ENCODE measurements at regions not wholly inside any gene's neighbourhood (a gene's known extent, or its start where the extent isn't known, plus 50 kb on each side); places are given as distances from the start of the nearest gene placed in this dataset.

- intact Hi-C loops (cut with DNase I), result no loop called here
- Histone ChIP-seq H3K36me3 (no peaks in the 10 kb centered on the region), H3K27ac (no peak overlapping the region), H3K27me3 (no peaks in the 10 kb centered on the region), H3K9me3 (no peaks in the 10 kb centered on the region), H3K4me1 (no peaks in the 10 kb centered on the region), H3K4me3 (replicated peaks in 1 of 3) (no peak overlapping the region)
- TF ChIP-seq CTCF (IDR thresholded peaks at IDR 0.05) (no peak), POLR2A (IDR thresholded peaks at IDR 0.05) (no peak)
- no peak for DNase-seq
- 54 to 61% methylated on average over 1 of the region's 1 CpG for WGBS, 2 donors
These were observed 153.9 kb upstream of the THSD7B start for GRCh38 chr2:136611451-136611850.

GRCh38 chr2:136582628-136583205 is 182.6 kb upstream of the THSD7B start:
- no peak for TF ChIP-seq CTCF (IDR thresholded peaks at IDR 0.05)
- TF ChIP-seq POLR2A (IDR thresholded peaks at IDR 0.05), result no peak
- Histone ChIP-seq H3K27me3 (no peaks in the 10 kb centered on the region), H3K9me3 (no peaks in the 10 kb centered on the region), H3K36me3 (no peaks in the 10 kb centered on the region), H3K4me1 (no peaks in the 10 kb centered on the region), H3K4me3 (replicated peaks in 1 of 3) (no peak overlapping the region), H3K27ac (no peak overlapping the region)
- DNase-seq, result peak; percentile 2 to 5
- intact Hi-C loops (cut with DNase I), result no loop called here
- 9 to 12% methylated on average over 4 of the region's 4 CpGs for WGBS, 2 donors

GRCh38 chr2:136572335-136572734 is 193.0 kb upstream of the THSD7B start:
- TF ChIP-seq CTCF (IDR thresholded peaks at IDR 0.05), result no peak
- TF ChIP-seq POLR2A (IDR thresholded peaks at IDR 0.05), result no peak
- Histone ChIP-seq H3K4me1 (no peaks in the 10 kb centered on the region), H3K27me3 (no peaks in the 10 kb centered on the region), H3K9me3 (no peaks in the 10 kb centered on the region), H3K36me3 (no peaks in the 10 kb centered on the region), H3K27ac (no peak overlapping the region), H3K4me3 (replicated peaks in 1 of 3) (no peak overlapping the region)
- no peak for DNase-seq
- WGBS, 2 donors, result 51 to 69% methylated on average over 2 of the region's 2 CpGs
- intact Hi-C loops (cut with DNase I), result no loop called here

GRCh38 chr2:136557203-136557602 is 208.1 kb upstream of the THSD7B start:
- no peaks in the 10 kb centered on the region for H3K27me3 ChIP-seq
- TF ChIP-seq CTCF (IDR thresholded peaks at IDR 0.05) (no peak), POLR2A (IDR thresholded peaks at IDR 0.05) (no peak)
- no peak for DNase-seq
- no peaks in the 10 kb centered on the region for H3K36me3 ChIP-seq
- no peak overlapping the region for H3K4me3 ChIP-seq (replicated peaks in 1 of 3)
- no peak overlapping the region for H3K27ac ChIP-seq
- intact Hi-C loops (cut with DNase I), result no loop called here
- no peaks in the 10 kb centered on the region for H3K9me3 ChIP-seq
- H3K4me1 ChIP-seq, result peaks cover 0 to 5% of the 10 kb centered on the region in 2 donors
- WGBS, 2 donors, result 84 to 93% methylated on average over 1 of the region's 1 CpG

- intact Hi-C loops (cut with DNase I), result no loop called here
- Histone ChIP-seq H3K9me3 (no peaks in the 10 kb centered on the region), H3K27me3 (no peaks in the 10 kb centered on the region), H3K27ac (no peak overlapping the region), H3K4me3 (replicated peaks in 1 of 3) (no peak overlapping the region), H3K36me3 (no peaks in the 10 kb centered on the region), H3K4me1 (no peaks in the 10 kb centered on the region)
- WGBS, 2 donors, result 54 to 60% methylated on average over 1 of the region's 1 CpG
- no peak for DNase-seq
- TF ChIP-seq CTCF (IDR thresholded peaks at IDR 0.05) (no peak), POLR2A (IDR thresholded peaks at IDR 0.05) (no peak)
These were observed 215.2 kb upstream of the THSD7B start for GRCh38 chr2:136550181-136550580.

All from thyroid gland (tissue), 4 donors.